Stimulated activated CD4-positive, alpha-beta T cell treated with anti-CD3 and anti-CD28 coated beads, Interleukin-12 subunit alpha, Interleukin-12 subunit beta, amount 100 ng/mL, for 24 hours (primary cell): ENCODE measurements at regions not wholly inside any gene's neighbourhood (a gene's known extent, or its start where the extent isn't known, plus 50 kb on each side); places are given as distances from the start of the nearest gene placed in this dataset.
"Not testable (repeated sequence)": the region's sequence is repeated elsewhere in the genome, so short reads cannot be mapped to it uniquely, and the experiment has no call there.

Experiments used
- DNase-seq, 2 experiments: peaks; one replicate each; pipeline ENCODE4 v3.0.0-alpha.2; 2020; ENCODE audit warnings: low read depth in 2 of 2

- not testable (repeated sequence) for DNase-seq
Observed at GRCh38 chr17:56002656-56003055, 150.6 kb upstream of the ANKFN1 start.

GRCh38 chr17:56009795-56010651 lies 143.3 kb upstream of the ANKFN1 start:
- no peak for DNase-seq

- no peak for DNase-seq
Observed at GRCh38 chr17:56011406-56012131, 141.7 kb upstream of the ANKFN1 start.

- no peak for DNase-seq
Observed at GRCh38 chr17:56018211-56018610, 135.1 kb upstream of the ANKFN1 start.

GRCh38 chr17:56020369-56020768 lies 132.9 kb upstream of the ANKFN1 start:
- no peak for DNase-seq

GRCh38 chr17:56021681-56022190 lies 131.5 kb upstream of the ANKFN1 start:
- no peak for DNase-seq

GRCh38 chr17:56023851-56024250 lies 129.4 kb upstream of the ANKFN1 start:
- DNase-seq: no peak

- DNase-seq: no peak
Observed at GRCh38 chr17:56026915-56027314, 126.4 kb upstream of the ANKFN1 start.

GRCh38 chr17:56028837-56029236 lies 124.4 kb upstream of the ANKFN1 start:
- no peak for DNase-seq

GRCh38 chr17:56030009-56030624 lies 123.2 kb upstream of the ANKFN1 start:
- no peak for DNase-seq

- no peak for DNase-seq
Observed at GRCh38 chr17:56031636-56032035, 121.6 kb upstream of the ANKFN1 start.

- DNase-seq: no peak
Observed at GRCh38 chr17:56034197-56034635, 119.1 kb upstream of the ANKFN1 start.

GRCh38 chr17:56038131-56038530 lies 115.1 kb upstream of the ANKFN1 start:
- DNase-seq: no peak

GRCh38 chr17:56045872-56046271 lies 107.4 kb upstream of the ANKFN1 start:
- no peak for DNase-seq

GRCh38 chr17:56047331-56047730 lies 105.9 kb upstream of the ANKFN1 start:
- DNase-seq: no peak

- no peak for DNase-seq
Observed at GRCh38 chr17:56057869-56058268, 95.4 kb upstream of the ANKFN1 start.

- no peak for DNase-seq
Observed at GRCh38 chr17:56064506-56064905, 88.8 kb upstream of the ANKFN1 start.

- DNase-seq: no peak
Observed at GRCh38 chr17:56074361-56074890, 78.8 kb upstream of the ANKFN1 start.

- no peak for DNase-seq
Observed at GRCh38 chr17:56076980-56077379, 76.3 kb upstream of the ANKFN1 start.

- DNase-seq: no peak
Observed at GRCh38 chr17:56083475-56083874, 69.8 kb upstream of the ANKFN1 start.

- no peak for DNase-seq
Observed at GRCh38 chr17:56085576-56086267, 67.6 kb upstream of the ANKFN1 start.
